Activated T-helper 9 cell treated with anti-CD3 and anti-CD28 coated beads, Interleukin-2, amount 50 U/mL, for 16 hours (primary cell): ENCODE measurements at regions not wholly inside any gene's neighbourhood (a gene's known extent, or its start where the extent isn't known, plus 50 kb on each side); places are given as distances from the start of the nearest gene placed in this dataset.

Experiments
- DNase-seq: peaks from one replicate; pipeline ENCODE4 v3.0.0-alpha.2; 2020; ENCODE audit warnings: low read depth

GRCh38 chr1:239792157-239792556 lies 299.5 kb upstream of the FMN2 start:
- DNase-seq = no peak

GRCh38 chr1:239795304-239795703 lies 296.4 kb upstream of the FMN2 start:
- DNase-seq = no peak

- DNase-seq = no peak
These were observed 292.1 kb upstream of the FMN2 start for GRCh38 chr1:239799617-239800016.

DNA sequence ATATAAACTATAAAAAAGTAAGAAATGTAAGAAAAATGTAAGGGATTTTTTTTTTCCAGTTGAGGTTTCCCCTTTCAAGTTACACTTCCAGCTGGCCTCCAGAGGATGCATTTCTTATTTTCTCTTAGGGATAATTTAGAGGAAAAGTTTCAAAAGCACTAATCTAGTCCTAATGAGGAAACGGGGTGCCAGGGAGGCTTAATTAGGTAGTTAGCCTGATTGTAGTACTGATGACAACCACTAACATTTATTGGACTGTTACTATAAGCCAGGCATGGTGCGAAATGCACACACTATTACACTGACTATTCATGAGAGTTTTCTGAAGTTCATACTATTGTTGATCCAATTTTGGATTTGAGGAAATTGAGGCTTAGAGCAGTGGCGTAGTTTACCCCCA lies 290.8 kb upstream of the FMN2 start:
- DNase-seq = no peak

GRCh38 chr1:239802275-239802674 lies 289.4 kb upstream of the FMN2 start:
- DNase-seq = no peak

- DNase-seq = no peak
These were observed 287.9 kb upstream of the FMN2 start for GRCh38 chr1:239803781-239804180.

DNA sequence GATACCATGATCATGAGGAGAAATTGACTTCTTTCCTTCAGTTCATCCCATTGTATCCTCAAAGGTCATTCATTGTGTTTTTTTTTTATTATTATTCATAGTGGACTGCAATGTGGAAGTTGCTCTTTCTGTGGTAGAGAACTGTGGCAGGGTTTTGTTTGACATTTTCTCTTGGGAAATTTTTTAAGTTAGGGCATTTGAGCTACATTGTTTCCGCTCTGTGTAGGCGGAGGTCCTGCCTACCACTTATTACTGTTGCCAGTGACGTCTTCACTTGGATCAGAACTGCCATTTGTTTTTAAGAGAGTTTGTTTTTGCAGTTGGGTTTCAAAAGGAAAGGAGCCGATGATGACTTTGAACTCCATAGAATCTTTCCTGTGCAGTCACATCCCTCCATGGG lies 287.4 kb upstream of the FMN2 start:
- no peak for DNase-seq

GRCh38 chr1:239805042-239805441 lies 286.6 kb upstream of the FMN2 start:
- no peak for DNase-seq

DNA sequence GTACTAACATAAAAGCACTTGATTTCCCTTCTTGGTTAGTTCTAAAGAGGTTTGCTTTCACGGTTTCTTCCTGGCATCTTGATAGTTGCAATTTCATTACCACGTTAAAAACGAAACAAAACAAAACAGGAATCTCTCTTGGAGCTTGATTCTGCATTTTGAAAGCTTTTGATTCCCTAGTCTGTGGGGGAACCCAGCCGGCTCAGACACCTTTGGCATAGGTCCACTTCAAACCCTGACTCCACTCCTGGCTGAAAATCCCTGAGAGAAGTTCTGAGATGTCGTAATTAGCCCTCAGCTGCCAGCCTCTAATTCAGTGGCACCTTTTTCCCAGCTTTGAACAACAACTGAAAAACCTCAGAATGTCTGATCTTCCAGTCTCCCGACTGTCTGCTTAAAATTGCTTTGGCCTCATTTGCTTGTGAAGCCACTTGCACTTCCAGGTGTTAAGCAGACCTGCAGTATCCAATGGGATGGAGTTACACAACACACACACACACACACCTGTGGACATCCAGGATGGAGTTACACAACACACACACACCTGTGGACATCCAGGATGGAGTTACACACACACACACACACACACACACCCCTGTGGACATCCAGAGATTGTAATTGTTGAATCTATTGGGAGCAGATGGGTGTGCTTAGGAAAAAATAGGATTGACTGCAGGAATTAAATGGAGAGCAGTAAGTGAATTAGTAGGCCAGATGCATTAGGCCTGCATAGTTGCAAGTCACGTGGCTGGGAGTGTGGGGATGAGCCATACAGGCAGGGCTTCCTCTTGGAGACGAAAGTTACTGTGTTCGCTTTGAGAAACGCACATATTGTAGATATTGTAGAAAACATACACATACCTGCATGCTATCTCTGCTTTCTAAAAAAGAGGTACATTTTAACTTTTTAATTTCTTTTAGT lies 285.6 kb upstream of the FMN2 start:
- DNase-seq = no peak

DNA sequence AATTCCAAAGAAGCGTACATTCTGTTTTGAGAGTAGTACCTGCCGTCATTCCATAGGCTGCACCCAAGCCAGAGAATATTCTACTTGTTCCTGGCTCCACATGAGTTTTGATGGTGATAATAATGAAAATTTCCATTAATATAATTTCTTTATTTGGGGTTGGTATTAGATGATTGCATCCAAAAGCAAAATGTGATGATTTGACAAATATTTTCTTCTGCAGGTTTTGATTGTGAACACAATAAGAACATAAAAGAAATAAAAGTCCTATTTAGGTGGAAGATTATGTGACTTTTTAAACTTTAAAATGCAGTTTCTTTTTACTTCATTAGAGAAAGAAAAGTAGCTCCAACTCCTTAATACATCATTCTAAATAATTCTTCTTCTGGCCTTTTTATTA lies 284.8 kb upstream of the FMN2 start:
- no peak for DNase-seq

DNA sequence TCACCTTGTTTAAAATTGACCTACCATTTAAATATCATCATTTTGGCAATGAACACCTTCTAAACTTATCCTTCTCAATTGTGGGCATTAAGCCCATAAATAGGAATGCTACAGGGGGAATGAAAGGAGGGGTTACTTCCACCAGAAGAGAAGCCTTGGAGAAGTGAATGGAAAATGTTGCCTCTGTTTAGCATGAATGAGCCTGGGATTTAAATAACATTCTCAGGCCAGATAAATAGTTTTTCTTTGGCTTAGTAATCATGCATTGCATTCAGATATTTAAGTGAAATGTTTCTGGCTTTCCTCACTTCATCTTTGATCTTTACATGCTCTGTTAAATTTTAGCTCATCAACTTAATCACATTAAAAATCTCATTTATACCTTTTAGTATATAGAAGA lies 284.3 kb upstream of the FMN2 start:
- no peak for DNase-seq

DNA sequence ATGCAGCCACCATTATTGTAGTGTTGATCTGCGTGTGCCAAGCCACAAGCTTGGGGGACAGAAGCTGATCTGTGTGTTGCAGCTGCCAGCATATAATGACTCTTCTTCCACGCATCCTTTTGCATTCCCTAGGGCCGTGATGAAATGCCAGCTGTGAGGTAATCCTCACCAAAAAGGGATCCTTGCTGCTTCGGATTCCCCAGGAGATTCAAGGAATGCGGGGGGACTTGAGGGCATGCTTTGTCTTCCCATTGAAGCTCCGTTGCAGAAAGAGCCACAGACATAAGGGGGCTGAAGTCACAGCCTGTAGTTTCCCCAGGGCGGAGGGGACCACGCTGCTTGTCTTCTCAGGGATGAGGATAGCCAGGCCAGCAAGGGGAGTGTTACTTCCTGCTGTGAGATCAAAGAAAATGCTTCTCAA lies 281.6 kb upstream of the FMN2 start:
- DNase-seq = no peak

- no peak for DNase-seq
These were observed 280.3 kb upstream of the FMN2 start for GRCh38 chr1:239811211-239811885.

- no peak for DNase-seq
These were observed 279.1 kb upstream of the FMN2 start for GRCh38 chr1:239812580-239812979.

DNA sequence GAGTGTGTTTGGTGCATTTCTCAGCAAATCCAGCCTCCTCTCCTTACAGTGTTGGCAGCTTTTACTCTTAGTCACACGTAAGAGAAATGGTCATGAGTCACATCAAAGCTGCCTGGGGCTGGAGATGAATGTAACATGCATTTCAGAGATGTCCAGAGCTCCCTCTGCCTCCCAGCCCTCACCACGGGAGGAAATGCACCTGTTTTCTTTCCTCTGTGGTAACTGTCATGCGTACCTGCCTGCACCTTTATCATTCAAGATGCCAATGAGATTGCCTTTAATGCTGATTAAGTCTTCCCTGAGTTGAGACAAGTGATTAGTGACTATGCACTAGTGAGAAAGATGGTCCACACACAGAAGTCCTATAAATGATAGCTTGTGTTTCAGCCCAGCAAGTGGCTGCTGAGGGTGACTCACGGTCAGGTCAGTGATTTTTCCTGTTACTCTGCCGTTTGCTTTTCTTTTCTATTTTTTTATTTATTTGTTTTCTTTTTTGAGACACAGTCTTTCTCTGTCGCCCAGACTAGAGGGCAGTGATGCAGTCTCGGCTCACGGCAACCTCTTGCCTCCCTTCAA lies 277.3 kb upstream of the FMN2 start:
- DNase-seq = no peak

DNA sequence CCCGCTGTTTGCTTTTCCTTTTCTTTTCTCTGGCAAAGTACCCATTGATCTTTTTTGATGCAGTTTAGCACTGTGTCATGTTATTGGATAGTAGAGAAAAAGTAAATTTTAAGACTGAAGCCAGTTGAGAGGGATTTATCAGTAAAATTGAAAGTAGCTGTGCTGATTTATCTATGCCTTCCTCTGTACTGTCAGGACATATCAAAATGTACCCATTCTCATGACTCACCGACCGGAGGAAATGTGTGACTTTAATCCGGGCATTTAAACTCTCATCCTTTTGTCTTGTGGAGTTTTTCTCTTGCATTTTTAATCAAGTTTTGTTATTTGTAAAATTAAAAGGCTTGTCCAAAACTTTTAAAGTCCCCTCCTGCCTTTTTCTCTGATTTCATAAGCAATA lies 276.6 kb upstream of the FMN2 start:
- no peak for DNase-seq

- DNase-seq = no peak
These were observed 275.5 kb upstream of the FMN2 start for GRCh38 chr1:239816081-239816782.

DNA sequence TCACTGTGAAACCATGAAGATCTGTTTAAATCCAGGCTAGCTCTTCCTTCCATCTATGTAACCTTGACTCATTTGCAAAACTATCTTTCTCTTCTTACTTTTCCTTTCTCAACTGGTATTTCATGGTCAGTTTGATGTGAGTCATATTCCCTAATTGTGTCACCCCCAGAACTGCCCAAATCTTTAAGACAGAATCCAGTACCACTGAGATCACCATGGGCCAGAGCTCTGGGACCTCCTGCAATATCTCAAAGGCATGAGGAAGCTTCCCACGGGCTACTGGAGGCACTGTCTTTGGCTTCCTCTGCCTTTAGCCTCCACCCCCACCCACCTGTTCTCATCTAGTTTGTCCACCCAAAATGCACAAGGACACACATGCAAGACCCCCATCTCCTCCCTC lies 274.4 kb upstream of the FMN2 start:
- no peak for DNase-seq

DNA sequence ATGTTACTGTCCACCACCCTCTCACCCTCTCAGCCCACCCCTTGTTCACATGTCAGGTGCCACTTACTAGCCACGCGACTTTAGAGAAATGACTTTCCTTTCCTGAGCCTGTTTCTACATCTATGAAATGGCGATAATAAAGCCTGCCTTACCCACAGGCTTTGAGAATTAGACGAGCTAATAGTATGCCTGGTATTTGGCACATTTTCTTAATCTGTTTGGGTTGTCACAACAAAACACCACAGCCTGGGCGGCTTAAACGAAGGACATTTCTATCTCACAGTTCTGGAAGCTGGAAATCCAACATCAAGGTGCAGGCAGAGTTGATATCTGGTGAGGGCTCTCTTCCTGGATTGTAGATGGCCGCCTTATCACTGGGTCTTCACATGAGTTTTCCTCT lies 273.9 kb upstream of the FMN2 start:
- DNase-seq = no peak

DNA sequence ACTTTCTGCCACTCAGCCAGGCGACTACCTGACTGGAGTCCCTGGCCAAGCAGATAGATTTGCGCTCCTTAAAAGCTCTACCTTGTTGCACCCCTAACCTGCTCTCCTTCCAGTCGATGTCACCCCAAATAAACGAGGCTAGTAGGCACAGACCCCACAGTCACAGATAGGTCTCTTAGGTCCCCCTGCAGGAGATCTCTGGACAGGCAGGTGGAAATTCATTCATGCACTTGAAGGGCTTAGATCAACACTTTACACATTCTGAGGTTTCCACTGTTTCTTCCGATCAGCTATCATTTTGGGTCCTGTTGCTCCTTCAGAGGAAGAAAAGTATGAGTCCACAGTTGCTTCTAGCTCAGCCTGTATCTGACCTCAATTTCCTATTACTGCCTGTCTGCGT lies 272.6 kb upstream of the FMN2 start:
- no peak for DNase-seq

DNA sequence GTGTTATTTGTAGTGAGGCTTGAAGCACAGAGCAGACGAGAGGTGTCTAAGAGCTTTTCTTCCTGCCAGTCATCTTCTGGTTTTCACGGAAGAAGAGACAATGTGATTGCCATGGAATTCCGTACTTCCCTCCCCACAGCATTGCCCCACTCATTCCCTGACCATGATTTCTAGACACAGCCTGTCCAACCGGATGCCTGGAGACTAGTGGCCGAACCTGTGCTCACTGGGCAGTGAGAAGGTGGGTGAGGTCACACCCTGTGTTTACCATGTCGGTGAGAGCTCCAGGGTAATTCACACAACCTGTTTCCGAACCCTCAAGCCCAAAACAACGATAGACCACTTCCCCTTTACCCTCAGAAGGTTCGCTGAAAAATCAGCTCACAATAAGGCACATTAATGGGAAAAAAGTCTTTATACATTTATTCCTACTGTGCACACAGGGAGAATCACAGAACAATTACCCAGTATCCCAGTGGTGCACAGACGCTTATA lies 271.9 kb upstream of the FMN2 start:
- DNase-seq = no peak

GRCh38 chr1:239823852-239824251 lies 267.8 kb upstream of the FMN2 start:
- no peak for DNase-seq
